ENCODE measurements at regions not wholly inside any gene's neighbourhood (a gene's known extent, or its start where the extent isn't known, plus 50 kb on each side); places are given as distances from the start of the nearest gene placed in this dataset.

- no peak for TF ChIP-seq CTCF (IDR thresholded peaks at IDR 0.05)
- no peak for TF ChIP-seq POLR2A (IDR thresholded peaks at IDR 0.05)
- TF ChIP-seq POLR2AphosphoS5 (IDR thresholded peaks at IDR 0.05), result no peak
- no peak for TF ChIP-seq EP300 (IDR thresholded peaks at IDR 0.05)
Observed at GRCh38 chr22:48337957-48338792, 1489.5 kb downstream of the BRD1 start.
